Transverse colon (tissue), 4 donors: ENCODE measurements at regions not wholly inside any gene's neighbourhood (a gene's known extent, or its start where the extent isn't known, plus 50 kb on each side); places are given as distances from the start of the nearest gene placed in this dataset.

Experiments used
- DNase-seq: peaks from one replicate; pipeline ENCODE4 v3.0.0-alpha.2; 2019
- H3K27ac ChIP-seq, 4 donors: fragments of 200-600 bp; sonication (generic); 2 replicates each; pipeline ENCODE4 v1.5.1; 2016 to 2018; ENCODE audit warnings: inconsistent platforms in 4 of 4
- H3K27me3 ChIP-seq: fragments of 200-600 bp; sonication (generic); 2 replicates; pipeline ENCODE4 v1.5.1; 2017; ENCODE audit warnings: inconsistent platforms
- H3K36me3 ChIP-seq, 4 donors: fragments of 200-600 bp; sonication (generic); 2 replicates each; pipeline ENCODE4 v1.5.1; 2017 to 2019; ENCODE audit warnings: inconsistent platforms in 4 of 4
- H3K4me1 ChIP-seq, 4 donors: fragments of 200-600 bp; sonication (generic); 2 replicates each; pipeline ENCODE4 v1.5.1; 2017 to 2020; ENCODE audit warnings: inconsistent platforms in 4 of 4
- H3K4me3 ChIP-seq, 4 donors: fragments of 200-600 bp; sonication (generic); 1 replicate in 1 of 4; 2 replicates in 3 of 4; pipeline versions ENCODE4 v1.5.1 to v1.6.1; 2017 to 2019; ENCODE audit warnings: inconsistent platforms in 4 of 4
- H3K9me3 ChIP-seq, 2 donors: fragments of 200-600 bp; sonication (generic); 2 replicates each; pipeline ENCODE4 v1.5.1; 2017 to 2019; ENCODE audit warnings: inconsistent platforms in 2 of 2
- EP300 ChIP-seq: sonication (generic); formaldehyde crosslinking; IDR thresholded peaks from one replicate; pipeline ENCODE4 v1.6.1; 2017; ENCODE audit warnings: antibody characterized with exemption, low read depth
- POLR2A ChIP-seq: fragments of 450-650 bp; IDR thresholded peaks from one replicate; pipeline ENCODE4 v1.6.1; 2016; ENCODE audit warnings: antibody characterized with exemption, mild to moderate bottlenecking, moderate library complexity
- POLR2AphosphoS5 ChIP-seq, 3 donors: sonication (generic); formaldehyde crosslinking; IDR thresholded peaks; one replicate each; pipeline ENCODE4 v1.6.1; 2016; ENCODE audit warnings: antibody characterized with exemption in 3 of 3
- WGBS, 2 donors: methylation state at CpG; one replicate each; pipeline ENCODE4 v1.1.5; 2018; ENCODE audit warnings: low coverage in 1 of 2; 5-methylcytosine and 5-hydroxymethylcytosine counted together
- in situ Hi-C, 4 donors: fragments of 200-750 bp; cut with MboI; loops; one replicate each; pipeline versions ENCODE4 v1.15.0 to v1.15.1; 2017; ENCODE audit warnings: low sequenced_read_pairs in 3 of 4, low pct_ligation_motif_present in 1 of 4, low pct_unique_long_range_greater_than_20kb in 1 of 4
- intact Hi-C: fragments of 100-400 bp; cut with DNase I; formaldehyde crosslinking; loops from one replicate; pipeline ENCODE4 v1.15.1; 2023; ENCODE audit warnings: low total_unique reads
- TF ChIP-seq, protein P1 (sequence below), 5 experiments: fragments of 200-600 bp in 3 of 5; fragments of 450-650 bp in 2 of 5; sonication (generic) in 3 of 5; IDR thresholded peaks; 1 replicate in 2 of 5; 2 replicates in 3 of 5; pipeline ENCODE4 v1.5.1; 2016 to 2017; ENCODE audit warnings: antibody characterized with exemption in 5 of 5, inconsistent platforms in 3 of 5, mild to moderate bottlenecking in 2 of 5, moderate library complexity in 1 of 5

DNA sequence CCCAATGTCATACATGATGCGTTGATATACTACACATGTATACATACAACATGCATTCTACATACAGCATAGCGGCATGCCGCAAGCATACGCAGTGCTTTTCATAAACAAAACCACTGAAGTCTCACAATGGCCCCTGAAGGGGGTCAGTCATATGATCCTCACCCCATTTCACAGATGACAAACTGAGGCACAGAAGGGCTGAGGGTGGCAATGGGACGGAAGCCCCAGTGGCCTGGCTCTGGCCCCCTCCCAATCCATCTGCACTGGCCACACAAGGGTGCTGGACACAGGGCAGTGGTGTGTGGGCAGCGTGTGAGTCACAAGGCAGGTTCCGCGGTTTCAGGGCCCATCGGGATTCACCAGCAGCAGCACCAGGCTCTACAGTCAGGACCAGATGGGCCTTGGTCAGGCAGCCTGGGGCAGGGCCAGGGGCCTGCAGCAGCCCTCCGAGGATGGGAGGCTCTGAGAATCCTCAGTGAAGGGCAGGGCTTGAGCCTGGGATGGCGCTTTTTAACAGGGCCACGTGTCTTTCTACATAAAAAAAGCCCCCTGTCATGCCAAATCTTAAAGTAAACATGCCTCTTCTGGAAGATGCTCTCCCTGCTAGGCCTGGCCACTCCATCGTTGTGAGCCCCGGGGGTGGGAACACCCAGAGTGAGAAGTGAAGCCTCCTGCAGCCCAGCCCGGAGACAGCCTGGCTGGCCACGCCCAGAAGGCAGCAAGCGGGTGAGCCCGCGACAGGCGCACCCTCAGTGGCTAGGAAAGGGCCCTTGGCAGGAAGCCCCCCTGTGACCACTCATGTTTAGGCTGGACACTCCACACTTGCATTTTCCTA, 206.5 kb downstream of the CTTN start:
- Histone ChIP-seq H3K36me3 (no peaks in the 10 kb centered on the region), H3K4me1 (no peaks in the 10 kb centered on the region), H3K4me3 (no peak overlapping the region), H3K27me3 (no peaks in the 10 kb centered on the region), H3K27ac (no peak overlapping the region), H3K9me3 (no peaks in the 10 kb centered on the region)
- in situ Hi-C loops, result no loop called here
- intact Hi-C loops, result no loop called here
- DNase-seq, result no peak
- TF ChIP-seq, protein P1, sequence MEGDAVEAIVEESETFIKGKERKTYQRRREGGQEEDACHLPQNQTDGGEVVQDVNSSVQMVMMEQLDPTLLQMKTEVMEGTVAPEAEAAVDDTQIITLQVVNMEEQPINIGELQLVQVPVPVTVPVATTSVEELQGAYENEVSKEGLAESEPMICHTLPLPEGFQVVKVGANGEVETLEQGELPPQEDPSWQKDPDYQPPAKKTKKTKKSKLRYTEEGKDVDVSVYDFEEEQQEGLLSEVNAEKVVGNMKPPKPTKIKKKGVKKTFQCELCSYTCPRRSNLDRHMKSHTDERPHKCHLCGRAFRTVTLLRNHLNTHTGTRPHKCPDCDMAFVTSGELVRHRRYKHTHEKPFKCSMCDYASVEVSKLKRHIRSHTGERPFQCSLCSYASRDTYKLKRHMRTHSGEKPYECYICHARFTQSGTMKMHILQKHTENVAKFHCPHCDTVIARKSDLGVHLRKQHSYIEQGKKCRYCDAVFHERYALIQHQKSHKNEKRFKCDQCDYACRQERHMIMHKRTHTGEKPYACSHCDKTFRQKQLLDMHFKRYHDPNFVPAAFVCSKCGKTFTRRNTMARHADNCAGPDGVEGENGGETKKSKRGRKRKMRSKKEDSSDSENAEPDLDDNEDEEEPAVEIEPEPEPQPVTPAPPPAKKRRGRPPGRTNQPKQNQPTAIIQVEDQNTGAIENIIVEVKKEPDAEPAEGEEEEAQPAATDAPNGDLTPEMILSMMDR (IDR thresholded peaks at IDR 0.05), result no peak
- TF ChIP-seq EP300 (no peak), POLR2AphosphoS5 (IDR thresholded peaks at IDR 0.05) (no peak), POLR2A (no peak)
- WGBS, 2 donors, result 88% methylated on average over 17 of the region's 20 CpGs; no CpG with 5 or more reads in 1 of the 2 donors

DNA sequence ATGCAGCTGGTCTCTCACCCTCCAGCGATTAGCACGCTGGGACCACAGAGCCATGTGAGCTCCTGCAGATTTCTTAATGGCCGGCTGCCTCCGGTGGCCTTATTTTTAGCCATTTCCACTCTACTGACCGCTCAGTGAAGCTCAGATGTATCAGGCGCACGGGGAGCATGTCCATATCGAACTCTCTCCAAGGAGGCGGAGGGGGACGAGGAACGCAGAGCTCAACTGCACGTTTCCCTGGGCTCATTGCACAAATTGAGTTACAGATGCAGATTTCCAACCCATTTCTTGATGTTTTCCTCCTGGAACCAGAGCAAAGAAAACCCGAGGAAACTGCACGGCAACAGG, 207.1 kb downstream of the CTTN start:
- intact Hi-C loops (no loop called here), in situ Hi-C loops (no loop called here)
- no peak overlapping the region for H3K27ac ChIP-seq
- 86% methylated on average over 14 of the region's 14 CpGs; no CpG with 5 or more reads in 1 of the 2 donors for WGBS, 2 donors
- H3K27me3 ChIP-seq, result no peaks in the 10 kb centered on the region
- no peak for DNase-seq
- no peaks in the 10 kb centered on the region for H3K9me3 ChIP-seq
- no peaks in the 10 kb centered on the region for H3K36me3 ChIP-seq
- no peak overlapping the region for H3K4me3 ChIP-seq
- TF ChIP-seq EP300, result no peak
- TF ChIP-seq POLR2AphosphoS5 (IDR thresholded peaks at IDR 0.05), result no peak
- TF ChIP-seq POLR2A, result no peak
- TF ChIP-seq, protein P1 (IDR thresholded peaks at IDR 0.05), result no peak
- no peaks in the 10 kb centered on the region for H3K4me1 ChIP-seq

DNA sequence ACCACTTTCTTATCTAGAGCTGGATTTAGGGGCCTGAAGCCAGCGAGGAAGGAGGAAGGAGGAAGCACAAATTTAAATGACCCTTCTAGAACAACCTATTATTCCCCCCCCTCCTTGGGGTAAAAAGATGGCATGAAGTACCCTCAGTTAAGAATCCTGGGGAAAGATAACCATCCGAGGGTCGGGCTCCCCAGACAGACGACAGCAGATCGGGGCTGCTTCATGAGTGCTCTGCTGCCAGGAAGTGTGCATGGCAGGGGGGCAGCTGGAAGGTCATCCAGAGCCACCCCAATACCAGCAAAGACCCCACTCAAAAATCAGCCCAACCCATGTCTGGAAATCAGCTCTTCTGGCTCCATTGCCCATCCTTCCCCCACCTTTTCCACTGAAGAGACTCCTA, 207.5 kb downstream of the CTTN start:
- WGBS, 2 donors, result 68% methylated on average over 5 of the region's 5 CpGs; no CpG with 5 or more reads in 1 of the 2 donors
- no peak overlapping the region for H3K4me3 ChIP-seq
- in situ Hi-C loops (no loop called here), intact Hi-C loops (no loop called here)
- no peaks in the 10 kb centered on the region for H3K4me1 ChIP-seq
- DNase-seq, result no peak
- H3K27me3 ChIP-seq, result no peaks in the 10 kb centered on the region
- TF ChIP-seq POLR2AphosphoS5 (IDR thresholded peaks at IDR 0.05), result no peak
- no peak for TF ChIP-seq POLR2A
- no peaks in the 10 kb centered on the region for H3K9me3 ChIP-seq
- H3K36me3 ChIP-seq, result no peaks in the 10 kb centered on the region
- H3K27ac ChIP-seq, result no peak overlapping the region

DNA sequence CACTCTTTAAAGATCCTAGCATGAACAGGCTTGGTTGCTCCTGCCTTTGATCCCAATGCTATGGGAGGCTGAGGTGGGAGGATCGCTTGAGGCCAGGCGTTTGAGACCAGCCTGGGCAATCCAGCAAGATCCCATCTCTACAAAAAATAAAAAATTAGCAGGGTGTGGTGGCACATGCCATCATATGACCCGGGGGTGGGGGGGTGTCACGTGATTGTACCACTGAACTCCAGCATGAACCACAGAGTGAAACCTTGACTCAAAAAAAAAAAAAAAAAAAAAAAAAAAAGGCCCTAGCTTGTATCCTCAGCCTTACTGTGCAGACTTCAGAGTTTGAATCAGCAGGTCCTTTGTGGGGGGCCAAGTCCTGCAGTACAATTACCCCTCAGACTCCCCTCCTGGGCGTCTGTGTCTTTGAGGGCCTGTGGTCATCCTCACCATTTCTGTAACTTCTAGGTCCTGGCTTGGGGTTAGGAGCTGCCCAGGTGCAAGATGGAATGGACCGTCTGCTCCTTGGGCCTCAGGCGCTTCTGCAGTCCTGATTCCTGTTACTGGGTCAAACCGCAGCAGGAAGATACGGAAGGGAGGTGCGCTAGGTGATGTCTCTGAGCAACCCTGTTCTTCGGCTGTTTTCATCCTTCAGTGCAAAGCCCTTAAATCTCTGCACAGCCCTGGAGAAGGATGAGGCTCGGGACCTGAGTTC, 208.1 kb downstream of the CTTN start:
- in situ Hi-C loops, result no loop called here
- 83 to 100% methylated on average over 1 to 12 of the region's 12 CpGs for WGBS, 2 donors
- DNase-seq, result no peak
- intact Hi-C loops, result no loop called here
- Histone ChIP-seq H3K4me1 (no peaks in the 10 kb centered on the region), H3K27ac (no peak overlapping the region), H3K27me3 (no peaks in the 10 kb centered on the region), H3K36me3 (no peaks in the 10 kb centered on the region), H3K4me3 (no peak overlapping the region), H3K9me3 (no peaks in the 10 kb centered on the region)
- TF ChIP-seq POLR2A (no peak), EP300 (no peak), POLR2AphosphoS5 (IDR thresholded peaks at IDR 0.05) (no peak)
- TF ChIP-seq, protein P1 (IDR thresholded peaks at IDR 0.05), result no peak
